GM19328 (cell line): ENCODE measurements at regions not wholly inside any gene's neighbourhood (a gene's known extent, or its start where the extent isn't known, plus 50 kb on each side); places are given as distances from the start of the nearest gene placed in this dataset.
"Not testable (repeated sequence)": the region's sequence is repeated elsewhere in the genome, so short reads cannot be mapped to it uniquely, and the experiment has no call there.

ENCODE experiments used
- ATAC-seq: cut with Tn5 transposase; IDR thresholded peaks from one replicate; pipeline ENCODE4 v1.9.1; 2021; ENCODE audit warnings: mild to moderate bottlenecking, moderate library complexity; ENCODE audit not compliant: unreplicated experiment

DNA sequence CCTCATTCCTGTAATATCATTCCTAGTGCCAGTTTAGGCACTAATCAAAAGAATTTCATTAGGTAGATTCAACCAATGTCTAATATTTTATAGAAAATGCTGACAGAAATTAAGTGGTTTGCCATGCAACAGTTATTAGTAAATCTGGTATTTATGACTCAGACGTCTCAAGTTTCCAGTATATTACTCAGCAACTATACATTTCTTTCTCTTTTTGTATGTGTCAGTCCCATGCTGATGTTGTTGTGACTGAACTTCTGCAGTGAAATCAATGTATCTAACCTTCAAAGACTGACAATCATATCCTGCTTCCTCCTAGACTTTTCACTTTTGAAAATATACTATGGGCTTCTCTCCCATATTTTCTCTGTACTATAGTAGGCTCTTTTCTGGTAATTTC lies 822.5 kb downstream of the NR2F1-AS1 start:
- ATAC-seq: no peak

DNA sequence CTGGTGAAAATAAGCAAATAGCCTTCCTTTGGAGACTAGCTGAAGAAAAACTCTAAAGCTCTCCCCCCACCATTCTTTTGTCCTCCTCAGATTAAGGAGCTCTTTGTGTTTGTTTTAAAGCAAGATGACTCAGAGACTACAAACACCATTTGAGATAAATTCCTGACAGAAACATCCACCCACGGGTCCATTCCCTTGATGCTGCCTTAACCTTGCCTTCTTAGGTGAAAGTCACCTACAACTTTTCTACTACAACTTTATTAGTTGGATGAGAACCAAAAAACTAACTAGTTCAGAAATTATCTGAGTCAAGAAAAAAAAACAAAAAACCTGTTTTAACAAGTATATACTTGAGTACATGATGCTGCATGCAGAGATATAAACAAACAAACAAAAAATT lies 831.1 kb downstream of the NR2F1-AS1 start:
- ATAC-seq: no peak

DNA sequence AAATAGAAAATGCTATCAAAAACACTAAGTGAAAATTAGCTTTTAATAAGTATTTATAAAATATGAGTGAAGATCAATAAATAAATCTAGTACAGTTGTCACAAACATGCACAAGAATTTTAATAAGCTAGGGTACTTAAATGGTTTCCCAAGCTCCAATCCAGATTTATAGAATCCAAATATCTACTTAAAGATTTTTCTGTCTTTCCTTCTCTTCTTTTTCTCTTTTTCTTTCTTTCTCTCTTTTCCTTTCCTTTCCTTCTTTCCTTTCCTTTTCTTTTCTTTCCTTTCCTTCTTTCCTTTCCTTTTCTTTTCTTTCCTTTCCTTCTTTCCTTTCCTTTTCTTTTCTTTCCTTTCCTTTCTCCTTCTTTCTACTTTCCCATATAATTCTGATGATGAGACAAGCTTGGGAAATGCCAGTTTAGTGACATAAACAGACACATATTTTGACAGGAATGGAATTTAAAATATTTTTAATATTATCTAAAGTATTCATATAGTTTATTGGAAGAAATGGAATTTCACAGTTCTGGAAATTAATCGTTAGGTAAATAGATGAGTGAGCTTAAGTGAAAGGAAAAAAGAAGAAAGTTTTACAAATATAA lies 832.8 kb downstream of the NR2F1-AS1 start:
- ATAC-seq: no peak

- no peak for ATAC-seq
Measured at GRCh38 chr5:92741906-92742305, 839.1 kb downstream of the NR2F1-AS1 start.

- ATAC-seq: no peak
Measured at GRCh38 chr5:92734211-92734940, 846.6 kb downstream of the NR2F1-AS1 start.

- ATAC-seq: no peak
Measured at GRCh38 chr5:92730486-92730885, 850.5 kb downstream of the NR2F1-AS1 start.

GRCh38 chr5:92729088-92729487 lies 851.9 kb downstream of the NR2F1-AS1 start:
- no peak for ATAC-seq

DNA sequence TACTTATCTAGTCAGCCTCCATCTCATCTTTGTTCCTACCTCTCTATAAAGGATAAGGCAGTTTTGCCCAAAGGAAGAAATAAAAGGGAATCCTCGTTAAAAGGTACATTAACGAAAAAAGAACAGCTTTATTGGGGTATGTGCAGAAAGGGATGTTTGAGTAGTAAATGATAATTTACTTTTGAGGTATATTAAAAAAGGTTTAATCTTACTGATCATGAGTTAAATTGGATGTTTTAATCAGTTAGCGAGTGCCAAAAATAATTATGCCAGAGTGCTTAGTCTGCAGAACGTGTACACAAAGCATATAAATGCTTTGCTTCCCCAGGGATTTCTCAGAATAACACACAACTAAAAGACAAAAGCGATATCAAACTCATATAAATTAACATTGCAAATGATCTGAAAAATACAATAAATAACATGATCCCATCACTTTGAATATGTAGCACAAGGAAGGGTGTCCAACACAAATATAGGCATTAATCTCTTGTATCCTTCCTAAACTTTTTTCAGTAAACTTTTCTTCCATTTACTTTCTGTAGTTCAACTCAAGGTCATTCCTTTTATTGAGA lies 865.0 kb downstream of the NR2F1-AS1 start:
- no peak for ATAC-seq

DNA sequence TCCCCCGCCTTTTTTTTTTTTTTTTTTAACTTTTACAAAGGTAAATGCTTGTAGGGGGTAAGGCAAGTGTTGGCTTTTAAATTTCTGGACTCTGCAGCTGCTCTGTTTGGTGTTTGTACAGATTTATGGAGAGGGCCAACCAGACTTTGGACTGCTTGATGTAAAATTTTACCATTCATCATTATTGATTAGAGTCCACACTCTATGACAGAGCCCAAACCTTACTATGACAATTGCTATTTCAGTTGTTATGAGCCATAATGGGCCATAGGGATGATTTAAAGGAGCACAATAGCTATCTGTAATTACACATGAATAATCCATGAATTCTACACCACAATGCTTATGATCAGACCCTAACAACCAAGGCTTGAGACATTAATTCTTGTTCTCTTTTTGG lies 867.2 kb downstream of the NR2F1-AS1 start:
- no peak for ATAC-seq

- no peak for ATAC-seq
Measured at GRCh38 chr5:92713335-92713743, 867.7 kb downstream of the NR2F1-AS1 start.

DNA sequence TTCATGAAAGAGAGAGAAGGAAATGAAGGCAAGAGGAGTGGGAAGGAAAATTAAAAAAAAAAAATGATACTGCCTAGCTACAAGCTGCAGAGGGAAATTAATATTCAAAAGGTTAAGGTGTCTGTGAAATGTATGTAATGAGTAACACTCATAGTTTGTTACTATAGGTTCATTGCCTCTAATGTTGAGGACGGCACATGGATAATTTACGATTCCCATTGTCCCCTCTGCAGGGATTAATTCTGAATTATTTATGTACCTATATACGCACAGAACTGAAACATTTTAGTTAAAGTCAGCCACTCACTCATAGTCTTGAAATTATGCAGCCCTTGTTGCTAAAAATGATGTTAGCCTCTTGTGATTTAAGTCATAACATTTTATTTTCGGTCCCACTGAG lies 869.1 kb downstream of the NR2F1-AS1 start:
- ATAC-seq: no peak

DNA sequence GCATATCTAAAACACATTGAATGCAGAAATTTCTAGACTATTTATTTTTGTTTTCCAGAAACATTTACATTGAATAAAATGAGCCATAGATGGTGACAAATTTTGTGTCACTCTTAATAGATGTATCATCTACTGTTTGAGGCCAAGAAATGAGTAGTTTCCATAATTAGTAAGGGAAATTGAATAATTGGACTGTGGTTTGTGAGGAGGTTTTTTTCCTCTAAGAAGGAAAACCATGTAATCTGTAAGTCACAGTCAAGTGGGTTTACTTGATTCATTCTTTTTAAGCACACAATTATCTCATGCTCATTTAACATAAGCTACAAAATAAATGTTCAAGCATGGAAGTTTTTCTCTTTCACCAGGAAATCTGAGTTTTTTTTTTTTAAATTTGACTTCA lies 876.4 kb downstream of the NR2F1-AS1 start:
- no peak for ATAC-seq

DNA sequence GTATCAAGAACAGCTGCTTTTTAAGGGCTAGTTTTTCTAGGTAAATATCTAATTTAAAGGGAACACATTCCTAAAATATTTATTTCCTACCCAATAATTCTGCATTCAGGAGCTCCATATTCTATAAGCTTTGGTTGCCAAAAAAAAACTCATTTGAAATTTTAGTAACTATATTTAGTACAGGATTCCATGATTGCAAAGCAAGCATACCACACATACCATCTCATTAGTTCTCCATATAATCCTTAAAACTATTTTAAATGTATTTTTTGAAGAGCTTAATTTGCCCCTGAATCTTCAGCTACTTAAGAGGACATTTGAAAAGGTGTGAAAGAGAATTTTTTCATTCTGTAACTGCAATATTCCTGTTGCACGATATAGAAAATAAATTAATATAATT lies 877.0 kb downstream of the NR2F1-AS1 start:
- ATAC-seq: no peak

DNA sequence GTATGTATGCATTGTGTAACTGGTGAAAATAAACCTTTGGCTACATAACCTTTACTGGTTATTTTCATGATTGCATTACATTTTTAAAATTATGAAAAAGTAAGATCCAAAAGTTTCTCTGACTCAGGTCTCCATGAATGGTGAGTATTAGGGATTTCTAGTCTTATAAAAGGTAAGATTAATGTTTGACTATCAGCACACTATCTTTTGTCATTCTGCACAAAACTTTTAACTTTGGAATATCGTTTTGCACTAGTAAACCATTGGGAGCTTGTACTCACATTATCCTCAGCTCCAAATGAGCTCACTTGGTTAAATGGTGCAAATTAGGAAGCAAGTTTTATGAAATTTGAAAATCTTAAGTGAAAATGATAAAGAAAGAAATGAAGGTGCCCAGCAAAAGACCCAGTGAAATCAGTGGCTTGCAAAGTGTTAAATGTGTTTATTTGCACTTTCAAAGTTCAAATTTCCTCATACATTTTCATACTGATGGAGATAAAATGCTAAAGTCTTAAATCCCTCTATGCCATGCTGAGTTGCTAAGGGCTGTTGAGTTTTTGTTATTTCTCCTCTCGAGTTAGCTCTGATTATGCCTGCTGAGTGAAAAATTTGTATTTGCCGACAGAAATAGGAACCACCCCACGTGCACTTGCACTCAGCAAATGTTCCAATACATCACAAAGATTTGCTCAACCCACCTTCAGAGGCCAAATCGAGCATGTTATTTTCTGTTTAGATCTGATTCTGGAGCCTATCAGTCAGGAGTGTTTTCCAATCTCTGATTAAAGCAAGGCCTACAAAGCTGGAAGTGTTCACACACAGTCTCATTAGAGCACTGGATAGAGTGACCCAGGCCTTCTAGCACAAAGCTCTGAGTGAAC lies 885.7 kb downstream of the NR2F1-AS1 start:
- no peak for ATAC-seq

GRCh38 chr5:92694067-92694466 lies 887.0 kb downstream of the NR2F1-AS1 start:
- ATAC-seq: no peak

DNA sequence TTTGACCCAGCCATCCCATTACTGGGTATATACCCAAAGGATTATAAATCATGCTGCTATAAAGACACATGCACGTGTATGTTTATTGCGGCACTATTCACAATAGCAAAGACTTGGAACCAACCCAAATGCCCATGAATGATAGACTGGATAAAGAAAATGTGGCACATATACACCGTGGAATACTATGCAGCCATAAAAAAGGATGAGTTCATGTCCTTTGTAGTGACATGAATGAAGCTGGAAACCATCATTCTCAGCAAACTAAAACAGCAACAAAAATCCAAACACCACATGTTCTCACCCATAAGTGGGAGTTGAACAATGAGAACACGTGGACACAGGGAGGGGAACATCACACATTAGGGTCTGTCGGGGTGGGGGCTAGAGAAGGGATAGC lies 889.1 kb downstream of the NR2F1-AS1 start:
- not testable (repeated sequence) for ATAC-seq

DNA sequence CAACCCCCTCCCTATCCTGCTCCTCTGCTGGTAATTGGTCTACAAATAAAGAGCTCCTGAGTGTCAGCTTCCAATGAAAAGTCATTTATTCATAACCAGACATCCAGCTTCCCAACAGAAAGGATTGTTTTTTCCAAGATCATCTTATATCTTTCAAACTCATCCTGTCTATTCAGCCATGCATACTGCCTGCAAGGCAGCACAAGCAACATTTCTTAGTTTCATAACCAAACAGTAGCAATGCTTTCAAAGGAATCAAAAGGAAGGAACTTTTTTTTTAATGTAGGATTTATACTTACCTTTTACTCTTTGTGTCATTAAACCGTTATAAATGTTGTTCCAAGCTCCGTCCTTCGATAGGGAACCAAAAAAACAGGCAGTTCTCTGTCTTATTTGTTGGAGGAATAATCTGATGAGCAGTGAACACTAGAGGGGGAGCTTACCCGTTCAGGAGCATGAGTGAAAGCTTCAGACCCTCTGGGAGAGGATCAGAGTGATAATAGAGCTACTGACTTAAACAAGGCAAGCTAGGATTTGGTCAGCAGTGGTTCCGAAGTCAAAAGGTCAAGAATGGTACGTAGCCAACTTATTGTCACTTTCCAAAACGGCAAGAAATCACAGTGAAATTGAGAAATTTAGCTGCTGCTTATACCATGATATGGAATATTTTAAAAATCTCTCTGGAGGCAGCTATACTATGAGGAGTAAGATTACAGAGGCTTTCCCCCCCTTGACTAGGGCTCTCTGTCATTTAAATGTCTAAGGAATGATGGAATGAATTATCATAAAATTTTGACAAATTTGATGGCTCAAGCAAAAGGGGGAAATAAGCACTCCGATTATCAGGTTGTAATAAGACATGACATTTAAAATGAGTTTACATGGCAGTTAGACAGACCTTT lies 892.9 kb downstream of the NR2F1-AS1 start:
- ATAC-seq: no peak

DNA sequence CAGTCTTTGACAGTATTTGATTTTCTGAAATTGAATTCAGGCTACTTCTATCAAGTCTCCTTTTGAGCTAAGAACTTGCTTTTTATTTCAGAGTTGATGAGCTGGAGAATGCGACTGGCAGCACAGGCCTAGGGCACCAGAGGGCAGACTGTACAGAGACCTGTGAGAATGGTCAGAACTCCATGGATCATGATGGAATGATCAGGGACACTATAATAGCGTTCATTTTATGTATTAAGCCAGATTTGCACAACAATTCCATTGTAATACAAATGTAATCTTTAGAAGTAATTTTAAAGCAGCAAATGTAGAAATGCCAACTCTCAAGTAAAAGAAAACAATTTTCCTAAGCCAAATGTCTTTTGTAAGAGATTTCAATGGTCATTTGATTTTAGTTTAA lies 902.4 kb downstream of the NR2F1-AS1 start:
- ATAC-seq: no peak

GRCh38 chr5:92676215-92677165 lies 904.5 kb downstream of the NR2F1-AS1 start:
- ATAC-seq: no peak
